ENCODE measurements at regions not wholly inside any gene's neighbourhood (a gene's known extent, or its start where the extent isn't known, plus 50 kb on each side); places are given as distances from the start of the nearest gene placed in this dataset.

DNA sequence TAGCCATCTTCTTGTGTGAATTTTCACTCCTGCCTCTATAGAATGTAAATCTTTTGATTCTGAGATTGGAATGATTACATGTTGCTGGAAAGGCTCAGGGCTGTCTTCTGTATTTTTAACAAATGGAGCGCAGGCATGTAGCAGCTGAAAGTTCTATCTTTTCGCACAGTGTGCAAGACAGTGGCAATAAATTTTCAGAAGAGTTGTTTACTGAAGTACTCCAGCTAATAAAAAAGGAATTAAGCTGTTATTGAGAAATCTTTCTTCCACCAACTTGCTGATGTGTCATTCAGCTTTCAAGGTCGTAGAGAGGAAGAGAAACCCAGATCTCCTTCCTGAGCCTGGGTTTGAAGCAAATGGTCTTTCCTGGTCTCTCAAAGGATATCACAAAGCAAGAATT is 122.0 kb upstream of the PUDP start:
- no peak for DNase-seq

DNA sequence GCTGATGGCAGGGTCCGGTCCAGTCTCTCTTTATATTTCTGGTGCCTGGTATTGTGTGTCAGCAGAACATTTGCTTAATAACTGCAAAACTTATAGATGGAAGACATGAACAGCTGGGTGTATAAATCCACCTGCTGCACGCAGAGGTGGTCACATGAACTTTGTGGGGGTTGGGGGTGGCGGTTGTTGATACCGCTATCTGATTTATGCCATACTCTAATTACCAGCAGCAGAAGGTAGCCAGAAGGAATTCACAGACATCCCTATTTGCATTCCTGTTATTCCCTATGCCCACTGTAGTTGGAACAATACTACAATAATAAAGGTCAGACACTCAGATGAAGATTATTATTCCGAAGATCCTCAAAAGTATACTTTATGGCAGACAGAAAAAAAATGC is 121.6 kb upstream of the PUDP start:
- DNase-seq, result no peak

- no peak for DNase-seq
These were observed 118.3 kb upstream of the PUDP start for GRCh38 chrX:7266288-7266687.

GRCh38 chrX:7264399-7264798 is 116.4 kb upstream of the PUDP start:
- DNase-seq, result no peak

DNA sequence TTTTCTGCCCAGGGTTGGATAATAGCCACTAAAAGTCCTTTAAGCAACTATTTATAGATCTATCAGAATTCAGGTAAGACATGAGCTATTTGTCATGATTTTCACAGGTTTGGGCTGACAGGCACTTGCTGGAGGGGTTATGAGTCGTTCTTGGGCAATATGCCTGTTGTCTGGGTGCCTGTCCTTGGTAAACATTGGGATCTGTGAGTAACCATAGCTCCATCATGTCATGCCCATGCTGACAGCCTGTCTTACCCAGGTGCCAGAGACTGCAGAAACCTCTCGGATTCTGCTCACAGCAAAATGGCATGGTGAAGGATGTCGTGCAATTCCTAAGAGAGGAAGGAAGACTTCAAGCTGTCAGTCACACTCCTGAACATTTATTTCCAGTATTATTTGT is 116.0 kb upstream of the PUDP start:
- DNase-seq, result no peak

DNA sequence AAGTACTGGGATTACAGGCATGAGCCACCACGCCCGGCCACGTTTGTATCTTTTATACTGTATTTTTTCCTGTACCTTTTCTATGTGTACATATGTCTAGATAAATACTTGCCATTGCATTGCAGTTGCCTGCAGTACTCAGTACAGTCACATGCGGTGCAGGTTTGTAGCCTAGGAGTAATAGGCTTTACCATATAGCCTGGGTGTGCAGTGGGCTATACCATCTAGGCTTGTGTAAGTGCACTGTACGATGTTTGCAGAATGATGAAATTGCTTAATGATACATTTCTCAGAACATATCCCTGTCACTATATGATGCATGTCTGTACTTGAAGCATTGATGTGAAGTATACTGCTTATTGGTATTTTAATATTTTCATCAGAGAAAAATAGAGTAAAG is 115.4 kb upstream of the PUDP start:
- no peak for DNase-seq

- DNase-seq, result no peak
These were observed 114.6 kb upstream of the PUDP start for GRCh38 chrX:7262551-7262950.

GRCh38 chrX:7261672-7262332 is 113.8 kb upstream of the PUDP start:
- no peak for DNase-seq

GRCh38 chrX:7254144-7254543 is 106.2 kb upstream of the PUDP start:
- DNase-seq, result no peak

DNA sequence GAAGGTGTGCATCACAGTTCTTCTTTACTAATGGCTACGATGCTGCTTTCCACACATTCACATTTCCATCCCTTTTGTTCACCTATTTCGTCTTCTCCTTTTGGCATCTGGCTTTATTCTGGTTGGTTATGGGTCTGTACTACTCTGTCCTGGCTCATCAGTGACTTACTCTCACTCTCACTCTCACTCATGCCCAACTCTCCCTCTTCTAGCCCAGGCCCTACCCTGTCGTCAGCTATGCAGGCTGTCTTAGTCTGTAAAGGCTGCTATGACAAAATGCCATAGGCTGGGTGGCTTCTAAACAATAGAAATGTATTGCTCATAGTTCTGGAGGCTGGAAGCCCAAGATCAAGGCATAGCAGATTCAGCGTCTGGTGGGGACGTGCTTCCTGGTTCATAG is 105.6 kb upstream of the PUDP start:
- DNase-seq, result no peak

DNA sequence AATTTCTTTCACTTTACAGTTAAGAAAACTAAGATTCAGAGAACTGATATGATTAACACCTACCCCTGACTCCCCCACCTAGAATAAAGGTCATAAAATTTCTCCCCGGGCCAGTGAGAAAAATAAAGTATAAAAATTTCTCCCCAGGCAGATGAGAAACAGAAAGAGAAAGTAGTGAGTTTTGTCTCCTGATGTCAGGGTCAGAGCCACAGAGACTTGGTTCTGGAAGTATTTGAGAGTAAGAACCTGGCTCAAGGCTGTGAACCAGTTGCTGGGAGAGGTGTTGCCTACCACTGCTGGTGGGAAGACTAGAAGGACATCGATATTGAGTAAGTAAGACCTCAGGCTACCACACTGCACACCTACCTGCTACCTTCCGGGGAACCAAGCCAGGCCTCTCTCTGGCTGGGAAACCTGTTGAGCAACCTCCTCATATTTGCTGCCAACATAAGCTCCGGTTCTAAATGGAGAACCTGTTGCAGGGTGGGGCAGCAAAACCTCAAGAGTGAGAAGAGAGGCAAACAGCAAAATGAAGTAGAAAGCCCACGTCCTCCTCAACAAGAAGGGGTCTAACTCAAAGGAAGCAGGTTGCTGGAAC is 104.2 kb upstream of the PUDP start:
- peak; percentile 3 for DNase-seq

- DNase-seq, result no peak
These were observed 99.4 kb upstream of the PUDP start for GRCh38 chrX:7247346-7247745.

DNA sequence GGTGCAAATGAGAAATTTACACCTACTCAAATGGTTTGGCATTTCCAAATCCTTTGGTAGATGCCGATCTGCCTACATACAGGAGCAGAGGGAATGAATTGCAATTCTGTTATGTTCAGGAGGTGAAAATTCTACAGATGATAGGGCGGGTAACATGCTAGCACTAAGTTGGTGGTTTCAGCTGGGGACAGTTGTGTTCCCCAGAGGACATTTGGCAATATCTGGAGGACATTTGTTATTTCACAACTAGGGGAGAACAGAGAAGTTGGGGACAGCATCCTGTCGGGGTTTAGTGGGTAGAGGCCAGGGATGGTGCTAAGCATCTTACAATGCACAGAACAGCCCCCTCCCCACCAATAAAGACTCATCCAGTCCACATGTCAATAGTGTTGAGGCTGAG is 96.5 kb upstream of the PUDP start:
- no peak for DNase-seq

GRCh38 chrX:7242613-7243012 is 94.7 kb upstream of the PUDP start:
- DNase-seq, result no peak

- no peak for DNase-seq
These were observed 93.0 kb upstream of the PUDP start for GRCh38 chrX:7240929-7241328.

DNA sequence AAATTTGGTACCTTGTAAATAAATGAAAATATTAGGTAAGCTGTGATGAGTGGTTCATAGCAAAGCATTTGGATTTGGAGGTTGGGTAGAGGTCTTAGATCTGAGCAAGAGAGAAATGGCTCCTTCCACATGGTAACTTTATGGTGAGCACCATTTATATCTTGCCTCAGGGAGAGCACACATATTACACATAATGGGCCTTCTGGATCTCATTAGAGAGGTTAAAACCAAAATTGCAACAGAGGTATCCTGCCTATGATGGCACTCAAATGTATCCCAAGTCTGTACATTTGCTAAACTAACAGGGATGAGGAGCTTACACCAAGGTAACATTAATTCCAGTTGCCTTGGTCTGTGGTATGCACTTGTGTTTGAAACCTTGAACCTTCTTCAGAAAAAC is 87.1 kb upstream of the PUDP start:
- DNase-seq, result no peak

DNA sequence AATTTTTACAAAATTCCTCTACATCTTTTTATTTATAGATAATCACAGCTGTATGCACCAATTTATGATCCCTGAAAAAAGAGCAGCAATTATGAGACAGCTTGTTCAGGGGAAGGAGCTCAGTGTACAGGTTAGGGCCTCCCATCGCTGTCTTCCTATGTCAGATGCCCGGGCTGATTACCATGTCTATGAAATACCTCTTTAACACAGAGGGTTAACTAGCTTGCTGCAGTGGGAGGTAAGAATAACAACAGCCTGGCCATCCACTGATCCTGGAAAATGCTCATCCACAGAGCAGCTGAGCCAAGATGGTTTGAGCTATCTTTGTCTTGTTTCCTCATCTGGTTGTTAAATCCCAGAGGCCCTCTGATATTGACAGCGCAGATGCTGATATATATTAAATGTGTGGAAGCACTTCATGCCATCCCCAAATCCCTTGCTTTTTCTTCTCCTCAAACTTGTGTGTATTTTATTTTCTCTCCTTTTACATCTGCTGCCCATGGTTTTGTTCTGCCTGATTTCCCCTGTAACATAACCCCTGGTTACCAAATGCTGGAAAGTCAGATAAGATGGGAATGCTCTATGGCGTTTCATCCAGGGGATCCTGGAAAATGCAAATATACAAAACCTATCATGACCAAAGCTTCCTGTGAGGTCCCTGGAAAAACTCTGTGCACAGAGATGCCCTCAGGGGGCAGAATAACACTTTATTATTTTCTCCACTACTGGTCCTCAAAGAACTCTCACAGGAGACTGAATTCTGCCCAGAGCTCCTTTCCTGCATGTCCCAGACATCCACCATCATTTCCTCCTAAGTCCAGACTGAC is 85.8 kb upstream of the PUDP start:
- DNase-seq, result peak; percentile 3

DNA sequence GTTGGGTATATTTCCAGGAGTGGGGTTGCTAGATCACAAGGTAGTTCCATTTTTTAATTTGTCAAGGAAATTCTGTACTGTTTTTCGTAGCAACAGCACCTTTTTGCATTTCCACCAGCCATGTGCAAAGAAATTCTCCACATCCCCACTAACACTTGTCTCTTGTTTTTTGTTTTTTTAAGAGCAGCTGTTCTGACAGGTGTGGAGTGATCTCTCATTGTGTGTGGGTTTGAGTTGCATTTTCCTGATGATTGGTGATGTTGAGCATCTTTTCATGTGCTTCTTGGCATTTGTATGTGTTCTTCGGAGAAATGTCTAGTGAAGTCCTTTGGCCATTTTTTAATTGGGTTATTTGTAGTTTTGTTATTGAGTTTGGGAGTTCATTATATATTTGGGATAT is 80.3 kb upstream of the PUDP start:
- DNase-seq, result no peak

- DNase-seq, result no peak
These were observed 77.4 kb upstream of the PUDP start for GRCh38 chrX:7225338-7225737.

GRCh38 chrX:7223271-7223670 is 75.3 kb upstream of the PUDP start:
- no peak for DNase-seq

DNA sequence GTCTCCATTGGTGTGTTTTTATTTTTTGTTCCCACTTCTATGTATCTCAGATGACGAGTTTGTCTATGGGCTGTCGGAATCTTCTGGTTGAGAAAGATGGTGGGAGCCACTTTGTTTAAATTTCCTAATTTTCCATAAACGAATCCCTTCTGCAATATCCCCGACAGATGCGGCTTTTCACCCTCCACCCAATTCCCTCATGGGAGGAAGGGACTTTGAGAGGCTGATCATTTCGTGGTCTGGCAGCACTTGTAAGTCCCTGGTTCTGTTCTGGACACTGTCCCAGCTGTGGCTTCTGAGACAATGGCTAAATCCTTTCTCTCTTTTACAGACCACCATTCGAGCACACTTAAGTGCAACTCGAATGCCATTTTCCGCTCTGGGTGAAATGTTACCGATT is 72.2 kb upstream of the PUDP start:
- DNase-seq, result no peak

DNA sequence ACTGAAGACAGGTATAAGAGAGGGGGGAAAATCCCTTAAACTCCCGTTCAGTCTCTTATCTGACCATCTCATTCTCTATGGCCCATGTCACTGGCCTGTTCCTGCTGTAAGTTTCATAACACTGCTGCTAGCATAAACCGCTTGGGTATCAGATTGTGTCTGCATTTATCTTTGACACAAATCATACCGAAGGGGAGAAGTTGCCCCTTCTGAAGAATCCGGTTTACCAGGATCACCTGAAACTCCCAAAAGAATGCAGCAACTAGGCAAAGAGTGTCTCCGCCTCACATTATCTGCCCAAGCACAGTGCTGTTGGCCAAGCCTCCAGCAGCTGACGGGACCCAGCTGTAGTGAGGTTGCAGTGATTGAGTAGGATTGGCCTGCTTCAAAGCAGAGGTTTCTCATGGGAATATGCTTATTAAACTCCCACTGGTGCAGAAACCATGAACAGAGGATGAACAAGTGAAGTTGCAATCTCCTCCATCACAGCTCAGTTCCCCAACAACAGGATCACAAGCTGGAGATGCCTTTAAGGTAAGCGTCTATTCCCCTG is 71.3 kb upstream of the PUDP start:
- no peak for DNase-seq

DNA sequence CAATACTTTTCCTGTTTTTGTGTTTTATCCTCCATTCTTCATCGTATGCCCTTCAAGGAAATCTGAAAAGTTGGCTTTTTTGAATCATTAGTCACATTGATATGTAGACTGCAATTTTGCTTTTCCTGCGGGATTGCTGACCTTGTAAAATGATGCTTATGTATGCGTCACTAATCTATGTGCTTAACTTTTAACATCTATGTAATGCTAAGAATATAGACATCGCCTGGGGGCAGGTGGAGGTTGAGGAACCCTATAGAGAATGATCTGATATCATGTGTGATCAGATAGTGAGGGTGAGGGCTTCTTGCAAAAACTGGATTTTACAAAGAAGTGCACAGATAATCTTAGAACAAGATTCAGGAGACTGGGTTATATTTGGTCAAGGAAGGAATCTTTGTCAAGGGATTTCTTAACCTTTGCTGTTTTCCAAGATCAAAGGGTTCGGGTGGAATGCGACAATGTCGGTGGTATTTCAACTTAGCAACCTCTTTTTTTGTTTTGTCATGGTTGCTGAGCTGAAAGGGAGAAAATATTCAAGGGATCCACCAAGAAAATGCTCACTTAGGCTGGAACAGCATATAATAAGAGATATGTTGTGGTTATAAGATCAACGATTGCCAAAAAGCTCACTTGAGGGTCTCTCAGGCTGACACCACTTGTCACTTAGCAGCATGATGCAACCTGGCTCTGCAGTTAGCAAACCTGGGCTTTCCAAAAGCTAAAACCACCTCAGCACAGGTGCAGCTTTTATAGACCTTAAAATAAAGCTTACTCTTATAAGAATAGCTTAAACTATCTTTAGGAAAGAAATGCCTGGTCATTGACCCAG is 70.6 kb upstream of the PUDP start:
- DNase-seq, result no peak

Measured in NCI-H226 (cell line).